ENCODE measurements at regions not wholly inside any gene's neighbourhood (a gene's known extent, or its start where the extent isn't known, plus 50 kb on each side); places are given as distances from the start of the nearest gene placed in this dataset.

DNA sequence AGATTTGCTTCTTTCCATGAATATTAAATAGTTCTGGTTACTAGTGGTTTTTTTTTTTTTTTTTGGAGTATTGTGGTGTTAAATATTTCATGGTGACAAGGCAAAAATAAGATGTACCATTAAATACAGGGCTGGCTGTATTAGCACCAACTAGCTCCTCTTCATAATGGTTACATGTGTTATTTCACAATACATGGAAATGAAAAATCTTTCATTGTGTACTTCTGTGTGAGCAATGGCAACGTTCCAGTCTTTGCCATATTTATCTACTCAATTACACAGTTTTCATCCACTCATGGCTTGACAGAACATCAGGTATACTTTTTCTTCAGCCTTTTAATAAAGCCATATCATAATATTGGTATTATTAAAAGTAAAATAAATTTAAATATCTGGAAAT lies 394.7 kb upstream of the GRM3 start:
- Histone ChIP-seq H2BK20ac (ENCODE audit: low read length) (no peak overlapping the region), H4K20me1 (replicated peaks in 1 of 2; ENCODE audit: control insufficient read depth in 1 of 2, insufficient read depth in 2 of 2, low read length in 2 of 2) (no peaks in the 10 kb centered on the region), H3K9me3 (ENCODE audit: insufficient read depth in 2 of 2, low read depth in 1 of 2, low read length in 1 of 2) (no peaks in the 10 kb centered on the region), H3K79me1 (ENCODE audit: low read depth, low read length) (no peaks in the 10 kb centered on the region), H4K91ac (replicated peaks; ENCODE audit: insufficient read length, low read length) (no peak overlapping the region), H4K8ac (ENCODE audit: extremely low read depth, insufficient read depth, low read length) (no peak overlapping the region), H3K56ac (replicated peaks; ENCODE audit: insufficient read length, low read depth, low read length) (no peak overlapping the region), H3K36me3 (ENCODE audit: control insufficient read depth in 2 of 4, insufficient read depth in 4 of 4, low read length in 3 of 4) (no peaks in the 10 kb centered on the region), H3K27ac (ENCODE audit: low read depth, low read length) (no peak overlapping the region), H3K23ac (ENCODE audit: insufficient read length) (no peak overlapping the region), H3K27me3 (replicated peaks in 1 of 4; ENCODE audit: control insufficient read depth in 3 of 4, extremely low read depth in 1 of 4, insufficient read depth in 3 of 4, low read length in 3 of 4) (no peaks in the 10 kb centered on the region), H2AFZ (ENCODE audit: low read length) (no peak overlapping the region), H3K4me3 (ENCODE audit: extremely low read depth in 1 of 4, insufficient read depth in 2 of 4, low read depth in 3 of 4, low read length in 4 of 4) (no peak overlapping the region), H2BK15ac (ENCODE audit: low read length) (no peak overlapping the region), H3K14ac (ENCODE audit: insufficient read length) (no peak overlapping the region), H2BK12ac (ENCODE audit: low read depth, low read length) (no peak overlapping the region), H2BK5ac (ENCODE audit: low read depth, low read length) (no peak overlapping the region), H3K4ac (replicated peaks; ENCODE audit: insufficient read length, low read depth, low read length) (no peak overlapping the region), H2AK5ac (ENCODE audit: low read depth, low read length) (no peak overlapping the region), H3K9ac (replicated peaks in 1 of 4; ENCODE audit: extremely low read depth in 1 of 4, low read depth in 3 of 4, low read length in 3 of 4) (no peak overlapping the region), H3K23me2 (ENCODE audit: low read depth, low read length) (no peaks in the 10 kb centered on the region), H3K79me2 (ENCODE audit: control insufficient read depth in 1 of 2, insufficient read depth in 2 of 2, low read length in 2 of 2) (no peaks in the 10 kb centered on the region), H3K18ac (ENCODE audit: extremely low read depth, low read length) (no peak overlapping the region), H4K5ac (ENCODE audit: insufficient read length, low read depth, low read length) (no peak overlapping the region), H3K4me2 (ENCODE audit: insufficient read depth in 1 of 2, low read depth in 2 of 2, low read length in 2 of 2) (no peak overlapping the region), H2BK120ac (replicated peaks; ENCODE audit: low read depth, low read length) (no peak overlapping the region), H3K4me1 (replicated peaks in 1 of 4; ENCODE audit: control insufficient read depth in 3 of 4, insufficient read depth in 4 of 4, low read length in 3 of 4) (peaks cover 0 to 3% (median 0%) of the 10 kb centered on the region in 4 experiments; a peak in 2 of 7 replicates)
- CTCF ChIA-PET (ENCODE audit: partially characterized antibody) = no interaction called here
- POLR2A ChIA-PET (ENCODE audit: partially characterized antibody) = no interaction called here
- TF ChIP-seq CEBPB (IDR thresholded peaks at IDR 0.05; ENCODE audit: low read depth, low read length) = no peak
- no peak for TF ChIP-seq GABPA (IDR thresholded peaks at IDR 0.05; ENCODE audit: borderline replicate concordance, insufficient read depth, low read length)
- TF ChIP-seq TBP (IDR thresholded peaks at IDR 0.05; ENCODE audit: low read depth, low read length) = no peak
- no peak for TF ChIP-seq POLR2AphosphoS5 (IDR thresholded peaks at IDR 0.05; ENCODE audit: low read depth, low read length)
- TF ChIP-seq SAP30 (IDR thresholded peaks at IDR 0.05; ENCODE audit: insufficient read depth, insufficient replicate concordance, low read length) = no peak
- no peak for TF ChIP-seq EGR1 (IDR thresholded peaks at IDR 0.05; ENCODE audit: borderline replicate concordance, low read depth, low read length)
- no peak for TF ChIP-seq CHD1 (IDR thresholded peaks at IDR 0.05; ENCODE audit: low read depth, low read length)
- TF ChIP-seq MAX (IDR thresholded peaks at IDR 0.05) = no peak
- TF ChIP-seq HDAC2 (IDR thresholded peaks at IDR 0.05; ENCODE audit: borderline replicate concordance in 1 of 2, low read depth in 2 of 2, low read length in 2 of 2) = no peak
- no peak for TF ChIP-seq KDM4A (IDR thresholded peaks at IDR 0.05; ENCODE audit: low read depth, low read length, severe bottlenecking)
- no peak for TF ChIP-seq GTF2F1 (IDR thresholded peaks at IDR 0.05; ENCODE audit: borderline replicate concordance, low read depth, low read length)
- TF ChIP-seq YY1 (IDR thresholded peaks at IDR 0.05; ENCODE audit: low read depth, low read length) = no peak
- TF ChIP-seq TCF12 (IDR thresholded peaks at IDR 0.05; ENCODE audit: low read depth, low read length) = no peak
- no peak for TF ChIP-seq PHF8 (conservative IDR thresholded peaks at IDR 0.05; ENCODE audit: low read depth, low read length)
- FAIRE-seq = no peak
- no peak for DNase-seq (ENCODE audit: low read depth in 1 of 2, low spot score in 2 of 2)
- 100% methylated on average over 1 of the region's 1 CpG; no CpG with 5 or more reads in 1 of the 2 experiments for WGBS, 2 experiments (ENCODE audit: extremely low coverage in 1 of 2, insufficient coverage in 1 of 2, insufficient read length in 1 of 2, insufficient replicate concordance in 2 of 2, low coverage in 1 of 2, low lambda C conversion rate in 2 of 2, missing lambda C conversion rate in 1 of 2)

Measured in H1 (cell line).